Nephron progenitor cell (in vitro differentiated cells): ENCODE measurements at regions not wholly inside any gene's neighbourhood (a gene's known extent, or its start where the extent isn't known, plus 50 kb on each side); places are given as distances from the start of the nearest gene placed in this dataset.
A peak's percentile ranks its signal among the peaks of the same experiment; 100 is the strongest.

Experiments used
- DNase-seq: peaks from one replicate; pipeline ENCODE4 v3.0.0; 2021
- H3K27ac Mint-ChIP-seq: 2 replicates; pipeline ENCODE4 v1.8.0; 2021; ENCODE audit warnings: mild to moderate bottlenecking, moderate library complexity, mixed read lengths
- H3K27me3 Mint-ChIP-seq: 2 replicates; pipeline ENCODE4 v1.8.0; 2021; ENCODE audit warnings: mild to moderate bottlenecking, low read depth, mixed read lengths; ENCODE audit not compliant: poor library complexity
- H3K36me3 Mint-ChIP-seq: 2 replicates; pipeline ENCODE4 v1.8.0; 2021; ENCODE audit warnings: low read depth, mixed read lengths
- H3K4me1 Mint-ChIP-seq: 2 replicates; pipeline ENCODE4 v1.8.0; 2021; ENCODE audit warnings: mixed read lengths
- H3K4me3 Mint-ChIP-seq: 2 replicates; pipeline ENCODE4 v1.8.0; 2021; ENCODE audit warnings: mild to moderate bottlenecking, moderate library complexity, mixed read lengths
- H3K9me3 Mint-ChIP-seq: 2 replicates; pipeline ENCODE4 v1.8.0; 2021; ENCODE audit warnings: mild to moderate bottlenecking, moderate library complexity, mixed read lengths
- CTCF ChIP-seq: fragments of 200-600 bp; sonication (generic); IDR thresholded peaks from 2 replicates; pipeline ENCODE4 v1.5.0; 2021; ENCODE audit warnings: antibody characterized with exemption

- no peak for TF ChIP-seq CTCF
- Mint-ChIP-seq H3K36me3 (no peaks in the 10 kb centered on the region), H3K27me3 (peaks cover 22% of the 10 kb centered on the region), H3K4me3 (no peak overlapping the region), H3K4me1 (peaks cover 43% of the 10 kb centered on the region), H3K9me3 (no peaks in the 10 kb centered on the region), H3K27ac (no peak overlapping the region)
- DNase-seq, result no peak
Observed at GRCh38 chr12:130216031-130216430, 53.8 kb downstream of the FZD10 start.

DNA sequence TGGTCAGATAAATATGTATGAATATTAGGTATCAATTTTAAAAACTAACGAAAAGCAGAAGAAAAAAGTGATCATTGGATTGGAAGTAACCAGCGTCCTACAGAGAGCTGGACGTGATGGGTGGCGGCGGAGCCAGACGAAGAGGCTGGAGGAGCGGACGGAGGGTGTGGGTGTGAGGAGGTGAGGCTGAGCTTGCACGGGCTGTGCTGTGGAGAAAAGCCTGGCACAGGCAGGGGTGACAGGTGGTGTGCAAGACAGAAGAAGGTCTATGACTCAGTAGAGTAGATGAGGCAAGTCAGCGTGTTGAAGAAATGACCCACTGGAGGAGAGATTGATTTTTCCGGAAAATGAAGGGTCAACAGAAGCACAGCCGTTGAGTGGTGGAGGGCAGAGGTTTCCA, 56.4 kb downstream of the FZD10 start:
- Mint-ChIP-seq H3K36me3 (no peaks in the 10 kb centered on the region), H3K9me3 (peaks cover 13% of the 10 kb centered on the region), H3K4me1 (peaks cover 49% of the 10 kb centered on the region), H3K27me3 (peaks cover 28% of the 10 kb centered on the region), H3K4me3 (no peak overlapping the region), H3K27ac (no peak overlapping the region)
- DNase-seq, result no peak
- TF ChIP-seq CTCF, result no peak

GRCh38 chr12:130219929-130220705, 57.9 kb downstream of the FZD10 start:
- DNase-seq, result no peak
- TF ChIP-seq CTCF, result no peak
- peaks cover 13% of the 10 kb centered on the region for H3K9me3 Mint-ChIP-seq
- peaks cover 45% of the 10 kb centered on the region for H3K4me1 Mint-ChIP-seq
- peak overlapping the region; percentile 48 for H3K4me3 Mint-ChIP-seq
- no peak overlapping the region for H3K27ac Mint-ChIP-seq
- no peaks in the 10 kb centered on the region for H3K36me3 Mint-ChIP-seq
- H3K27me3 Mint-ChIP-seq, result peaks cover 29% of the 10 kb centered on the region

DNA sequence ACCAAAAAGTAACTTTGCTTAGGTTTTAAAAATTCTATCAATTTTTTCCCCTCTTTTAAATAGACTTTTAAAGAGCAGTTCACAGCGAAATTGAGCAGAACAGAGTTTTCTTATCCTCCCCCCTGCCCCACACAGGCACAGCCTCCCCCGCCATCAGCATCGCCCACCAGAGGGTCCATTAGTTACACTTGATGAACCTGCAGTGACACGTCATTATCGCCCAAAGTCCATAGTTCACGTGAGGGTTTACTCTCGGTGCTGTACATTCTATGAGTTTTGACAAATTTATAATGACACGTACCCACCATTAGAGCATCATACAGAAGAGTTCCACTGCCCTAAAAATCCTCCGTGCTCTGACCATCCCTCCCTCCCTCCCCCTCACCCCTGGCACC, 58.4 kb downstream of the FZD10 start:
- no peaks in the 10 kb centered on the region for H3K36me3 Mint-ChIP-seq

DNA sequence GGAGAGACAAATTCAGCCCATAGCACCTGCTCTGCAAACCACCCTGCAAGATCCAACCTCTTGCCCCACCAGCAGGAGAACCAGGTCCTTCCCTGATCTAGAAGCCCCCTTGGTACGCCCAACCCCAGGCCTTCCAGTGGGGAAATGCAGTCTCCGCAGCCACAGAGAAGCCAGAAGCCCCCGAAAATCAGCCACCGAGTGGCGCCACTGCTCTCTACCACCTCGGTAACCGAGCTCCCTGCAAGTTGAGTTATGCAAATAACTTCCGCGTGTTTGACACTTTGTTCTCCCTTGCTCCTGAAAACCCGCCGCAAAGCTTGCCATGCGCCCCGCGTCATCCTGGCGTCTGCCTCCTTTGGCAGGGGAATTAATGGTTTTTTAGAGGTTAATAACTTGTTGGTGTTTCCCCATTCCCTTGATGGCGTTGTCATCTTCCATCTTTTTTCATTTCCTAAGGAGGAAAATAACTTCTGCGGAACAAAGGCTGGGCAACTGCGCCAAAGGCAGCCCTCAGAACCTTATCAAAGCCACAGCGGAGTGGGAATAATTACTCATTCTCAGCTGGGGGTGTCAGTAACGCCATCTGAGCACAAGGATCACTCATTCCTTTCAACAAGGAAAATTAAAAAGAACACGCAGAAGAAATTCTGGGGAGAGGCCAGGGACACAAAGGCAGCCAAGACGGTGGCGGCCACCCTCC, 60.4 kb downstream of the FZD10 start:
- no peak for DNase-seq

More for the DNA sequence above, 58.4 kb downstream of the FZD10 start:
- Mint-ChIP-seq H3K4me1 (peaks cover 41% of the 10 kb centered on the region), H3K27me3 (peaks cover 33% of the 10 kb centered on the region), H3K4me3 (peak overlapping the region; percentile 48), H3K27ac (no peak overlapping the region), H3K9me3 (peaks cover 13% of the 10 kb centered on the region)
- no peak for TF ChIP-seq CTCF
- DNase-seq, result peak; percentile 34

More for the DNA sequence above, 60.4 kb downstream of the FZD10 start:
- H3K9me3 Mint-ChIP-seq, result peaks cover 19% of the 10 kb centered on the region
- H3K27ac Mint-ChIP-seq, result no peak overlapping the region
- no peaks in the 10 kb centered on the region for H3K36me3 Mint-ChIP-seq
- H3K4me1 Mint-ChIP-seq, result peaks cover 41% of the 10 kb centered on the region
- H3K27me3 Mint-ChIP-seq, result peaks cover 41% of the 10 kb centered on the region
- H3K4me3 Mint-ChIP-seq, result no peak overlapping the region
- no peak for TF ChIP-seq CTCF
